Naive thymus-derived CD8-positive, alpha-beta T cell (primary cell): ENCODE measurements at regions not wholly inside any gene's neighbourhood (a gene's known extent, or its start where the extent isn't known, plus 50 kb on each side); places are given as distances from the start of the nearest gene placed in this dataset.

Experiments
- ATAC-seq, 2 donors: fragments of 150-1000 bp; cut with Tn5 transposase in 1 of 2; sonication (Bioruptor Pico), chemical (Tn5 transposase) in 1 of 2; 1 replicate in 1 of 2; 2 replicates in 1 of 2; pipeline ENCODE4 v1.10.0; 2021; ENCODE audit warnings: mild to moderate bottlenecking in 2 of 2, moderate library complexity in 2 of 2
- POLR2A ChIA-PET: fragments of 350-600 bp; sonication (Branson Sonifier 250); formaldehyde crosslinking; loops from one replicate; lab custom pipeline; 2021; ENCODE audit warnings: antibody characterized with exemption; lab: Charles Lee
- DNase-seq, 10 donors: peaks; one replicate each; pipeline versions ENCODE4 v3.0.0 to v3.0.0-alpha.2; 2020 to 2022
- H3K27ac Mint-ChIP-seq, 10 donors: one replicate each; pipeline ENCODE4 v1.8.0; 2020 to 2022; ENCODE audit warnings: mild to moderate bottlenecking in 10 of 10, mixed read lengths in 10 of 10, moderate library complexity in 4 of 10, inconsistent platforms in 1 of 10
- H3K27me3 Mint-ChIP-seq, 5 donors: one replicate each; pipeline ENCODE4 v1.8.0; 2021 to 2022; ENCODE audit warnings: mixed read lengths in 5 of 5
- H3K36me3 Mint-ChIP-seq, 3 donors: one replicate each; pipeline ENCODE4 v1.8.0; 2020 to 2022; ENCODE audit warnings: mixed read lengths in 3 of 3, mild to moderate bottlenecking in 2 of 3, inconsistent platforms in 1 of 3
- H3K4me1 Mint-ChIP-seq, 4 donors: one replicate each; pipeline ENCODE4 v1.8.0; 2021 to 2022; ENCODE audit warnings: mixed read lengths in 4 of 4
- H3K4me3 Mint-ChIP-seq, 10 donors: one replicate each; pipeline ENCODE4 v1.8.0; 2020 to 2022; ENCODE audit warnings: mild to moderate bottlenecking in 10 of 10, mixed read lengths in 10 of 10, moderate library complexity in 6 of 10, inconsistent platforms in 1 of 10
- H3K9me3 Mint-ChIP-seq, 9 donors: one replicate each; pipeline ENCODE4 v1.8.0; 2020 to 2022; ENCODE audit warnings: mixed read lengths in 9 of 9, mild to moderate bottlenecking in 3 of 9, inconsistent platforms in 1 of 9, moderate library complexity in 1 of 9

DNA sequence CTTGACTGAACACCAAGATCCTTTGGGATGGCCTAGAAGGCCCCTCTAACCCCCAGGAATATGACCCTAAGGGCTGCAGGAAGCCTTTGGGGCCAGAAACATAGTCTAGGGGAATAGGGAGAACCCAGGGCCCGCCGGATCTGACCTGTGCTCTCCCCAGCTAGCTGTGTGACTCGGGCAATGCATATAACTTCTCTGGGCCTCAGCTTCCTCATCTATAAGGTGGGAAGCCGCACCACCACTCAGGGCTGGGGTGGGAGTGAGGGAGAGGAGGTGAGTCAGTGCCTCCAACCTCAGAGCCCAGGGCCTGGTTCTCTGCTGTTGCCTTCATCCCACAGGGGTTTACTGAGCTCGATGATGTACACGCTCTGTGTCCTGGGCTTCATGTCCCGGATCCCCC is 434.4 kb downstream of the PTPRU start:
- peak in 2 of 10 donors; percentile 3 to 38 for DNase-seq
- POLR2A ChIA-PET: no interaction called here
- ATAC-seq: no peak
- Mint-ChIP-seq H3K36me3 (no peaks in the 10 kb centered on the region), H3K4me1 (peaks cover 0 to 2% (median 0%) of the 10 kb centered on the region in 4 donors), H3K27ac (no peak overlapping the region), H3K4me3 (no peak overlapping the region), H3K9me3 (no peaks in the 10 kb centered on the region), H3K27me3 (peaks cover 2 to 21% (median 8%) of the 10 kb centered on the region in 5 donors)

DNA sequence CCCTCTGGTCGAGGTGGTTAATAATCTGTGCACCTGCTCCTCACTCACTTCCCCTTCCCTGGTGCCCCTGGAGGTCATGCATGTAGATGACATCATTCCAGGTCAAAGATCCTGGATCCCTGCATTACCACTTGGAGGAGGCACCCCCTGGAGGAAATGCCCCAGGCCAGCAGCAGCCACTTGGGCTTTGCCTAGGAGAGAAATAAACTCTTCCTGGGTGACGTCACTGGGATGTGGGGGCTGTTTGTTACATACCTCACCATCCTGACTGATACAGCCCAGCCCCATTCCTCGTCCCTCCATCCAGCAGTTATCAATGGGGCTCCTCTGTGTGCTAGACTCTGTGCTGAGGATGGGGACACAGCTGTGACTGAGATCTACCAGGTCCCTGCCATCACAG is 433.6 kb downstream of the PTPRU start:
- DNase-seq: no peak
- no peak for ATAC-seq
- POLR2A ChIA-PET: no interaction called here
- Mint-ChIP-seq H3K4me3 (no peak overlapping the region), H3K36me3 (no peaks in the 10 kb centered on the region), H3K4me1 (no peaks in the 10 kb centered on the region), H3K9me3 (no peaks in the 10 kb centered on the region), H3K27me3 (peaks cover 2 to 29% (median 9%) of the 10 kb centered on the region in 5 donors), H3K27ac (no peak overlapping the region)

- Mint-ChIP-seq H3K4me3 (no peak overlapping the region), H3K4me1 (no peaks in the 10 kb centered on the region), H3K27me3 (peaks cover 4 to 35% (median 14%) of the 10 kb centered on the region in 5 donors)
These were observed 433.0 kb downstream of the PTPRU start for GRCh38 chr1:29669158-29669871.

DNA sequence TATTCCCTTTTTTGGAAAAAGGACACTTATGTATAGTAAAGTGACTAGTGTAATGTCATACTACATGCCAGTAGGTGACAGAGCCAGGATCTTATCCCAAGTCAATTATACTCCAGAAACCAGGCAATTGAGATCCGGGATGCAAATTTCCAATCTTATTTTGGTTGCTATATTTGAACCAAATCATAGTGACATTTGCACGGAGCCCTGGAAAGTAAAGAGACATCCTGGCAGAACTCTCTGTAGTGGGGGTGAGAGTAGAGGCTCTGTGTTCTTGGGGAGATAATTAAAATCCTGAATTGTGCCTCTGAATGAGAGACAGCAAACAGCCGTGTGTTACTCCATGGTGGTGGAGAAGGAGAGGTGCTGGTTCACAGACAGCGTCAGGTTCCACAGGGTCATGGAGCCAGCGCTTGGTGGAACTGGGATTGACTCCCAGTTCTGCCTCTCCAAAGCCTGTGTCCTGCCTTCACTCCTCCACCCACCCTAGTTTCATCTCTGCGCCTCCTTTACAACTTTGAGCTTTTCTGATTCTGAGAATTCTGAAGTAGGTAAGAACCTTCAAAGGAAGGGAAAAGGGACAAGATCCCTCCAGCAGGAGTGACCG is 432.3 kb downstream of the PTPRU start:
- POLR2A ChIA-PET: no interaction called here
- DNase-seq: no peak
- Mint-ChIP-seq H3K36me3 (no peaks in the 10 kb centered on the region), H3K27me3 (peaks cover 4 to 39% (median 17%) of the 10 kb centered on the region in 5 donors), H3K4me3 (no peak overlapping the region), H3K4me1 (no peaks in the 10 kb centered on the region), H3K9me3 (peaks cover 0 to 6% (median 0%) of the 10 kb centered on the region in 9 donors), H3K27ac (no peak overlapping the region)
- no peak for ATAC-seq

More at GRCh38 chr1:29669158-29669871, 433.0 kb downstream of the PTPRU start:
- H3K36me3 Mint-ChIP-seq: no peaks in the 10 kb centered on the region
- POLR2A ChIA-PET: no interaction called here
- H3K9me3 Mint-ChIP-seq: peaks cover 0 to 1% (median 0%) of the 10 kb centered on the region in 9 donors
- DNase-seq (peak in 1 of 10 donors; percentile 11), ATAC-seq (no peak)
- H3K27ac Mint-ChIP-seq: no peak overlapping the region

DNA sequence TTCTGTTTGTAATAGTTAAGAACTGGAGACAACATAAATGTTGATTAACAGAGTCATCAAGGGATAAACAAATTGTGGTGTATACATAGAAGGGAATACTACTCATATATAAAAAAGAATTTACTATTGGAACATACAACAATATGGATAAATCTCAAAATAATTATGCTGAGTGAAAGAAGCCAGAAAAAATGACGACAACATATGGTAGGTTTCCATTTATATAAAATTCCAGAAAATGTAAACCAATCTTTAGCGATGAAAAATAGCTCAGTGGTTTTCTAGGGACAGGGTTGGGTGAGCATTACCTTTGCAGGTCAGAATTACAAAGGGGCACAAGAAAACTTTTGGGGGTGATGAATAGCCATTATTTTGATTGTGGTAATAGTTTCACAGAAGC is 431.6 kb downstream of the PTPRU start:
- ATAC-seq: no peak
- peaks cover 0 to 11% (median 3%) of the 10 kb centered on the region in 9 donors for H3K9me3 Mint-ChIP-seq

DNA sequence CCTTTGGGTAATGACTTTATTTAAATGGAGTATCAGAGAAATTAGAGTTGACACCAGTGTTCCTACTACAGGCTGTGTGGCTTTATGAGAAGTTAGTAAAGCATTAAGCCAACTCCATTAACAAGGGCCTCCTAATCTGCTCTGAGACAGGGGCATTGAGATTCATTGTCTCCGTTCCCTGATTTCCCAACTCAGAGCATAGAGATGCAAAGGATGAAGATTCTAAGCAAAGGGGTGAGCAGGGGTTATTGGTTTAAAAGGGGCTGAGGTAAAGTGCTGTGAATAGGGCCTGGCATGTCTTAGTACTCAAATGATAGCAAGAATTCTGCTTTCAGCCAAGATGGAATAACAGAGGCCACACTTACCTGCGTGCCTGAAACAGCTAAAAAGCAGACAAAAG is 428.4 kb downstream of the PTPRU start:
- H3K4me1 Mint-ChIP-seq: no peaks in the 10 kb centered on the region
- peaks cover 0 to 8% (median 0%) of the 10 kb centered on the region in 3 donors for H3K36me3 Mint-ChIP-seq
- no peak overlapping the region for H3K4me3 Mint-ChIP-seq
- no peak for ATAC-seq
- DNase-seq: no peak
- H3K27ac Mint-ChIP-seq: no peak overlapping the region
- H3K9me3 Mint-ChIP-seq: peaks cover 5 to 37% (median 20%) of the 10 kb centered on the region in 9 donors
- POLR2A ChIA-PET: no interaction called here
- H3K27me3 Mint-ChIP-seq: peaks cover 6 to 57% (median 27%) of the 10 kb centered on the region in 5 donors

More for the DNA sequence above, 431.6 kb downstream of the PTPRU start:
- H3K27me3 Mint-ChIP-seq: peaks cover 4 to 39% (median 18%) of the 10 kb centered on the region in 5 donors
- no peaks in the 10 kb centered on the region for H3K36me3 Mint-ChIP-seq
- H3K4me3 Mint-ChIP-seq: no peak overlapping the region
- no peak overlapping the region for H3K27ac Mint-ChIP-seq
- POLR2A ChIA-PET: no interaction called here
- DNase-seq: no peak
- no peaks in the 10 kb centered on the region for H3K4me1 Mint-ChIP-seq

DNA sequence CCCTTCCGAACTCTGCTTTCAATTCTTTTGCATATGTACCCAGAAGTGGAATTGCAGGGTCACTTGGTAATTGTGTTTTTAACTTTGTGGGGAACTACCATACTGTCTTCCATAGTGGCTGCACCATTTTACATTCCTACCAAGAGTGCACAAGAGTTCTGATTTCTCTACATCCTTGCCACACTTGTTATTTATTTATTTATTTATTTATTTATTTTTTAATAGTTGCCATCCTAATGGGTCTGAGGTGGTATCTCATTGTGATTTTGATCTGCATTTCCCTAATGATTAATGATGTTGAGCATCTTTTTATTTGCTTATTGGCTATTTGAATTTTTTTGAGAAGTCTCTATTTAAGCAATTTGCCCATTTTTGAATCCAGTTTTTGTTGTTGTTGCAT is 422.4 kb downstream of the PTPRU start:
- no peak for ATAC-seq
- H3K4me1 Mint-ChIP-seq: peaks cover 0 to 3% (median 0%) of the 10 kb centered on the region in 4 donors
- DNase-seq: no peak
- H3K27me3 Mint-ChIP-seq: peaks cover 20 to 52% (median 23%) of the 10 kb centered on the region in 5 donors
- no peak overlapping the region for H3K27ac Mint-ChIP-seq
- peaks cover 0 to 13% (median 0%) of the 10 kb centered on the region in 3 donors for H3K36me3 Mint-ChIP-seq
- H3K9me3 Mint-ChIP-seq: peaks cover 6 to 60% (median 27%) of the 10 kb centered on the region in 9 donors
- POLR2A ChIA-PET: no interaction called here
- H3K4me3 Mint-ChIP-seq: no peak overlapping the region

- POLR2A ChIA-PET: no interaction called here
These were observed 421.5 kb downstream of the PTPRU start for GRCh38 chr1:29657816-29658215.

DNA sequence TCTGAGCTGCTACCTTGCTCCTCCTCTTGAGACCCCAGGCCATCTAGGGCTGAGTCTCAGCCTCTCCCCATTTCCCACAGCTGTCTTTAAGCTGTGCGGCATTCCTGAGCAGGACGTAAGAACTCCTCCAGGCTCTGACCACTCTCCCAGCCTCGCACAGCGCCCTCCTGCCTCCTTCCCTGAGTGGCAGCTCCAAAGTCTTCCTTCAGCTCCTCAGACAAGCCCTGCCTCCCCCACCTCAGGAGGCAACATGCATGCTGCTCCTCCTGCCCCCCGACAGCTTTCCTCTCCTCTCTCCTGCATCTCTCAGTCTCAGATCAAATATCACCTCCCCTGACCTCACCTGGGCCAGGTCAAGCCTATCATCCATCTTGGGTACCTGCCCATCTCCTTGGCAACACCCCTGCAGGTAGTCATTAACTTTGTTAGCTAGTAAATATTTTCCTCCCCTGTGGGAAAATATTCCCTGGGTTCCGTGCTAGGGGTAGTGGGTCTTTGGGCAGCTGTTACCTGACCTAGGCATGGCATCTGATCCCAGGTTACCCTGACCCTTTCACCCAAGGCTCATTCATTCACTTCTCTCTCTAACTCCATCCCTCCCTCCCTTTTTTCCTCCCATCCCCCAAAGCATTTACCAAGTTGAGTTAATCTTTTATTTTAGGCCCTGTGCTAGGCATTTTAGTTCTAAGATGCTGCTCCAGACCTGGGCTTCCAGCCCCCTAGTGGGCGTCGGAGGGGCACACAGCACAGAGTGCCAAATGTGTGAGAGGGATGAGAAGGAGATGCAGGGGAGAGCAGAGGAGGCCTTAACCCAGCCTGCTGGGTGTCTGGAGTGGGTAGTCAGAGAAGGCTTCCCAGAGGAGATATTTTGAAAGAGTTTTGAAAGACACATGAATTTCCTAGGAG is 419.9 kb downstream of the PTPRU start:
- Mint-ChIP-seq H3K27ac (no peak overlapping the region), H3K4me3 (no peak overlapping the region), H3K4me1 (peaks cover 0 to 3% (median 0%) of the 10 kb centered on the region in 4 donors), H3K36me3 (peaks cover 0 to 5% (median 0%) of the 10 kb centered on the region in 3 donors), H3K27me3 (peaks cover 13 to 51% (median 23%) of the 10 kb centered on the region in 5 donors), H3K9me3 (peaks cover under 1 to 41% (median 12%) of the 10 kb centered on the region in 9 donors)
- ATAC-seq (no peak), DNase-seq (no peak)
- POLR2A ChIA-PET: no interaction called here

More at GRCh38 chr1:29657816-29658215, 421.5 kb downstream of the PTPRU start:
- peaks cover 0 to 13% (median 0%) of the 10 kb centered on the region in 3 donors for H3K36me3 Mint-ChIP-seq
- peaks cover 18 to 52% (median 23%) of the 10 kb centered on the region in 5 donors for H3K27me3 Mint-ChIP-seq
- ATAC-seq (no peak), DNase-seq (no peak)
- no peak overlapping the region for H3K27ac Mint-ChIP-seq
- peaks cover 0 to 3% (median 0%) of the 10 kb centered on the region in 4 donors for H3K4me1 Mint-ChIP-seq
- H3K9me3 Mint-ChIP-seq: peaks cover 6 to 54% (median 24%) of the 10 kb centered on the region in 9 donors
- H3K4me3 Mint-ChIP-seq: no peak overlapping the region

DNA sequence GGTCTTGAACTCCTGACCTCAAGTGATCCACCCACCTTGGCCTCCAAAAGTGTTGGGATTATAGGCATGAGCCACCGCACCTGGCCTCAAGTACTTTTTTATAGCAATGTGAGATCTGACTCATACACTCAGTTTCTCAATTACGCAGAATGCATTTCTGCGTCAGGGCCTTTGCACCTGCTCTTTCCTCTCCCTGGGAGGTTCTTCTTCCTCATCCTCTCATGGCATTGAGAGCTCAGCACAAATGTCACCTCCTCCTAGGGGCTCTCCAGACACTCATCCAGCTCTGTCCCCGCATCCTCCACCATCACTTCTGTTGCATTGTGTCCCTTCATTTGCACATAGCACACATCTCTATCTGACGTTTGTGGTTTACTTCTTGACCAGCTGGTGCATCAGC is 418.8 kb downstream of the PTPRU start:
- ATAC-seq: no peak
- Mint-ChIP-seq H3K36me3 (peaks cover 0 to 5% (median 0%) of the 10 kb centered on the region in 3 donors), H3K9me3 (peaks cover 0 to 30% (median 6%) of the 10 kb centered on the region in 9 donors), H3K27me3 (peaks cover 15 to 56% (median 29%) of the 10 kb centered on the region in 5 donors), H3K4me3 (no peak overlapping the region), H3K4me1 (peaks cover 0 to 3% (median 0%) of the 10 kb centered on the region in 4 donors), H3K27ac (no peak overlapping the region)
- no peak for DNase-seq
- POLR2A ChIA-PET: no interaction called here

DNA sequence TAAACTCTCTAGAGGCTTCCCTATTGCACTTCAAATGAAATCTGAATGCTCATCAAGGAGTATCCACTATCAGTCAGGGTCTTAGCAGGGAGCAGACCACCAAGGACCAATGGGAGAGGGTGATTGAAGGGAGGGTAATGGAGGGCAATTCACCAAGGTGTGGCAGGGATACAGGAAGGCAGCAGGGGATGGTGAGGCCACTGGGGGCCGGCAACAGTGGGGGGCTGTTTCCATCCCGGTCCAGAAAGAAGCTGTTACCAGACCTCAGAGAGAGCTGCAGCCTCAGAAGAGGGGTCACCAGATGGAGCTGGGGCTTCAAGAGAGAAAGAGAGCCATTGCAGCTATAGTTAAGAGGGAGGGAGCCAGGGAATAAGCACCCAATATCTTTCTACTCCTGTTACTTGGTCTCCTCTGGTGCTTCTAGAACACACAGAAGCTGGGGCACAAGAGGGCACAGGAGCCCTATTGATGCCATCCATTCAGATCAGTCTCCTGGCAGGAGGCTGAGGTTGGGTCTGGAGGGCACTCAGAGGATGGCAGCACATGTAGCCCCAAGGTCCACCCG is 417.6 kb downstream of the PTPRU start:
- Mint-ChIP-seq H3K9me3 (peaks cover 0 to 22% (median 4%) of the 10 kb centered on the region in 9 donors), H3K36me3 (peaks cover 0 to 5% (median 0%) of the 10 kb centered on the region in 3 donors), H3K4me1 (peaks cover 0 to 3% (median 0%) of the 10 kb centered on the region in 4 donors), H3K27ac (no peak overlapping the region), H3K4me3 (no peak overlapping the region), H3K27me3 (peaks cover 17 to 65% (median 37%) of the 10 kb centered on the region in 5 donors)
- POLR2A ChIA-PET: no interaction called here
- ATAC-seq (no peak), DNase-seq (no peak)
